MCF 10A (cell line): ENCODE measurements at regions not wholly inside any gene's neighbourhood (a gene's known extent, or its start where the extent isn't known, plus 50 kb on each side); places are given as distances from the start of the nearest gene placed in this dataset.

Experiments
- BruUV-seq: library from RNA; stranded (reverse); fragments of 400-500 nt; replicated peaks from 2 replicates; lab custom pipeline; 2021; lab: Mats Ljungman, UMichigan
- CTCF ChIA-PET: fragments of 300-600 bp; sonication (Branson Sonifier 250); formaldehyde crosslinking; extraction: SDS; loops from one replicate; lab custom pipeline; 2021; ENCODE audit warnings: antibody characterized with exemption, inconsistent platforms; lab: Yijun Ruan, JAX
- POLR2A ChIA-PET: fragments of 300-600, 350-650 bp; sonication (Branson Sonifier 250); formaldehyde crosslinking; extraction: SDS; loops from one replicate; lab custom pipeline; 2020; ENCODE audit warnings: antibody characterized with exemption, inconsistent platforms; lab: Yijun Ruan, JAX
- DNase-seq: peaks from one replicate; pipeline ENCODE4 v3.0.0-alpha.2; 2018; ENCODE audit not compliant: unreplicated experiment
- H3K27ac Mint-ChIP-seq: one replicate; pipeline ENCODE4 v1.8.0; 2022; ENCODE audit warnings: mild to moderate bottlenecking, low read depth, mixed read lengths; ENCODE audit not compliant: unreplicated experiment
- H3K27me3 Mint-ChIP-seq: one replicate; pipeline ENCODE4 v1.8.0; 2022; ENCODE audit warnings: mixed read lengths; ENCODE audit not compliant: insufficient read depth, unreplicated experiment
- H3K36me3 Mint-ChIP-seq: one replicate; pipeline ENCODE4 v1.8.0; 2022; ENCODE audit warnings: mild to moderate bottlenecking, moderate library complexity, mixed read lengths; ENCODE audit not compliant: insufficient read depth, unreplicated experiment
- H3K4me1 Mint-ChIP-seq: one replicate; pipeline ENCODE4 v1.8.0; 2022; ENCODE audit warnings: mixed read lengths; ENCODE audit not compliant: insufficient read depth, unreplicated experiment
- H3K4me3 Mint-ChIP-seq: one replicate; pipeline ENCODE4 v1.8.0; 2022; ENCODE audit warnings: mild to moderate bottlenecking, moderate library complexity, mixed read lengths; ENCODE audit not compliant: unreplicated experiment
- H3K9me3 Mint-ChIP-seq: one replicate; pipeline ENCODE4 v1.8.0; 2022; ENCODE audit warnings: mixed read lengths; ENCODE audit not compliant: unreplicated experiment
- intact Hi-C: fragments of 100-400 bp; cut with micrococcal nuclease; formaldehyde crosslinking; loops from 2 replicates; pipeline ENCODE4 v1.14.1; 2022
- TF ChIP-seq, protein P1 (sequence below): fragments of 200-600 bp; IDR thresholded peaks from one replicate; pipeline ENCODE4 v1.8.0; 2022; ENCODE audit warnings: antibody characterized with exemption, mild to moderate bottlenecking; ENCODE audit not compliant: unreplicated experiment

DNA sequence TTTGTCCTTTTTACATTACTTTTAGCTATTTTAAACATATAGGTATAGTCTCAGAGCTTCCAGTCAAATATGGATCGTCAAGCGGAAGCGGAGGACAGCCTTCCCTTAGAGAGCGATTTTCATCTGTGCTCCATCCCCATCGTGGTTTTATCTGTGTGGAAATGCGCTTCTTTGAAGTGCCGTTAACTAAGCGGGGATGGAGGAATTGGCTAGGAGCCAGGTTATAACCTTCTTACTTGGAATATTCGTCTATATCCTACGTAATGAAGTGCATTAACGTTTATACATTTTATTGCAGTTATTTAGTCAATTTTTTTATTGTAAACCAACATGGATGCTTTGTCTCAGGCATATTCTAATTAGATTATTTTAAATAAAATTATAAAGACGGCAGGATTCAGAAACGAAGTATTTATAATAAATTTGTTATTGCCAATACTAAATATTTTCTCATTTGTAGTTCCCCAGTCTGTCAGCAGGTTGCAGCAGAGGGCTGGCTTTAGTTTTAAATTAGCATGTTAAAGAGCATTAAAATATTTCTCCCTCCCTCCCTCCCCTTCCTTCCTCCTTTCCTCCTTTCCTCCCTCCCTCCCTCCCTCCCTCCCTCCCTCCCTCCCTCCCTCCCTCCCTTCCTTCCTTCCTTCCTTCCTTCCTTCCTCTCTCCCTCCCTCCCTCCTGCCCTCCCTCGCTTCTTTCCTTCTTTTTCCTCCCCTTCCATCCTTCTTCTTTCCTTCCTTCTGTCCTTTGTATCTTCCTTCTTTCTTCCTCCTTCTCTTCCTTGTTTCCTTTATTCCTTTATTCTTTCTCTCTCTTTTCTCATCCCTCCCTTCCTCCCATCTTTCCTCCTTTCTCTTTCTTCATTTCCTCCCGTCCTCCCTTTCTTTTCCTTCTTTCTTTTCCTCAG is 80.6 kb upstream of the DOCK10 start:
- peak; percentile 45 for DNase-seq
- POLR2A ChIA-PET = interaction anchor here (0.6 to 1.1 kb wide), 3 partner anchors 111 to 1365 kb away, joined by 3 to 5 read pairs (median 5); no protein-coding TSS in a partner anchor
- Mint-ChIP-seq H3K27me3 (no peaks in the 10 kb centered on the region), H3K4me3 (no peak overlapping the region), H3K4me1 (peaks cover 12% of the 10 kb centered on the region), H3K36me3 (no peaks in the 10 kb centered on the region), H3K9me3 (peaks cover 3% of the 10 kb centered on the region), H3K27ac (no peak overlapping the region)
- TF ChIP-seq, protein P1, sequence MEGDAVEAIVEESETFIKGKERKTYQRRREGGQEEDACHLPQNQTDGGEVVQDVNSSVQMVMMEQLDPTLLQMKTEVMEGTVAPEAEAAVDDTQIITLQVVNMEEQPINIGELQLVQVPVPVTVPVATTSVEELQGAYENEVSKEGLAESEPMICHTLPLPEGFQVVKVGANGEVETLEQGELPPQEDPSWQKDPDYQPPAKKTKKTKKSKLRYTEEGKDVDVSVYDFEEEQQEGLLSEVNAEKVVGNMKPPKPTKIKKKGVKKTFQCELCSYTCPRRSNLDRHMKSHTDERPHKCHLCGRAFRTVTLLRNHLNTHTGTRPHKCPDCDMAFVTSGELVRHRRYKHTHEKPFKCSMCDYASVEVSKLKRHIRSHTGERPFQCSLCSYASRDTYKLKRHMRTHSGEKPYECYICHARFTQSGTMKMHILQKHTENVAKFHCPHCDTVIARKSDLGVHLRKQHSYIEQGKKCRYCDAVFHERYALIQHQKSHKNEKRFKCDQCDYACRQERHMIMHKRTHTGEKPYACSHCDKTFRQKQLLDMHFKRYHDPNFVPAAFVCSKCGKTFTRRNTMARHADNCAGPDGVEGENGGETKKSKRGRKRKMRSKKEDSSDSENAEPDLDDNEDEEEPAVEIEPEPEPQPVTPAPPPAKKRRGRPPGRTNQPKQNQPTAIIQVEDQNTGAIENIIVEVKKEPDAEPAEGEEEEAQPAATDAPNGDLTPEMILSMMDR = peak; percentile 58
- no TSS peak for BruUV-seq
- intact Hi-C loops = loop anchor here (1.0 to 10.0 kb wide), 2 partner anchors 152 to 537 kb away; no protein-coding TSS in a partner anchor
- CTCF ChIA-PET = interaction anchor here (0.6 to 2.8 kb wide), 28 partner anchors 8 to 1860 kb away, joined by 3 to 39 read pairs (median 3); no protein-coding TSS in a partner anchor

DNA sequence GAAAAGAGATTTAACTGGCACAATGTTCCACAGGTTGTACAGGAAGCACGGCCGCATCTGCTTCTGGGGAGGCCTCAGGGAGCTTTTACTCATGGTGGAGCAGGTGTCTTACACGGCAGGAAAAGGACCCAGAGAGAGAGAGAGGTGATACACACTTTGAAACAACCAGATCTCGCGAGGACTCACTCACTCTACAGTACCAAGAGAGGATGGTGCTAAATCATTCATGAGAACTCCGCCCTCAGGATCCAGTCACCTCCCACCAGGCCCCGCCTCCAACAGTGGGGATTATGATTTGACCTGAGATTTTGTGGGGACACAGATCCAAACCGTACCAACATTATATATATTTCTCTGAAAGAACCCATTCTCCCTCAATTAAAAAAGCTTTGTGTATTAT is 79.7 kb upstream of the DOCK10 start:
- TF ChIP-seq, protein P1 = no peak
- intact Hi-C loops = loop anchor here (10.0 kb wide), 1 partner anchor 153 kb away; no protein-coding TSS in a partner anchor
- Mint-ChIP-seq H3K27ac (no peak overlapping the region), H3K4me3 (no peak overlapping the region), H3K27me3 (no peaks in the 10 kb centered on the region), H3K4me1 (peaks cover 12% of the 10 kb centered on the region), H3K36me3 (no peaks in the 10 kb centered on the region), H3K9me3 (no peaks in the 10 kb centered on the region)
- no TSS peak for BruUV-seq
- ChIA-PET CTCF (interaction anchor here (0.6 to 2.1 kb wide), 17 partner anchors 9 to 1860 kb away, joined by 3 to 34 read pairs (median 3); no protein-coding TSS in a partner anchor), POLR2A (interaction anchor here (1.1 kb wide), 1 partner anchor 538 kb away, joined by 3 read pairs; no protein-coding TSS in a partner anchor)
- DNase-seq = no peak

- DNase-seq = peak; percentile 34
- BruUV-seq = no TSS peak
Measured at GRCh38 chr2:225120186-225120585, 77.9 kb upstream of the DOCK10 start.

More at GRCh38 chr2:225120186-225120585, 77.9 kb upstream of the DOCK10 start:
- Mint-ChIP-seq H3K4me1 (peaks cover 12% of the 10 kb centered on the region), H3K4me3 (no peak overlapping the region), H3K9me3 (no peaks in the 10 kb centered on the region), H3K36me3 (no peaks in the 10 kb centered on the region), H3K27ac (no peak overlapping the region), H3K27me3 (no peaks in the 10 kb centered on the region)
- ChIA-PET POLR2A (no interaction called here), CTCF (interaction anchor here (0.5 to 0.6 kb wide), 2 partner anchors 205 to 765 kb away, joined by 3 read pairs; no protein-coding TSS in a partner anchor)
- TF ChIP-seq, protein P1 = no peak
- intact Hi-C loops = loop anchor here (10.0 kb wide), 1 partner anchor 155 kb away; no protein-coding TSS in a partner anchor
